Stimulated activated CD8-positive, alpha-beta memory T cell treated with anti-CD3 and anti-CD28 coated beads, Interleukin-7, amount 100 ng/mL, for 48 hours (primary cell): ENCODE measurements at regions not wholly inside any gene's neighbourhood (a gene's known extent, or its start where the extent isn't known, plus 50 kb on each side); places are given as distances from the start of the nearest gene placed in this dataset.
"Not testable (repeated sequence)": the region's sequence is repeated elsewhere in the genome, so short reads cannot be mapped to it uniquely, and the experiment has no call there.

Experiments used
- DNase-seq, 2 donors: peaks; one replicate each; pipeline ENCODE4 v3.0.0-alpha.2; 2020; ENCODE audit warnings: low read depth in 1 of 2; ENCODE audit errors: extremely low read depth in 1 of 2

- DNase-seq = no peak
These were observed 207.1 kb upstream of the CXorf66 start for GRCh38 chrX:140172401-140172800.

- DNase-seq = no peak
These were observed 202.2 kb upstream of the CXorf66 start for GRCh38 chrX:140167551-140167950.

- DNase-seq = no peak
These were observed 200.5 kb upstream of the CXorf66 start for GRCh38 chrX:140165849-140166248.

GRCh38 chrX:140164391-140164790, 199.1 kb upstream of the CXorf66 start:
- DNase-seq = no peak

- no peak for DNase-seq
These were observed 198.2 kb upstream of the CXorf66 start for GRCh38 chrX:140163371-140164159.

GRCh38 chrX:140157611-140158010, 192.3 kb upstream of the CXorf66 start:
- no peak for DNase-seq

GRCh38 chrX:140157143-140157542, 191.8 kb upstream of the CXorf66 start:
- no peak for DNase-seq

- DNase-seq = no peak
These were observed 186.0 kb upstream of the CXorf66 start for GRCh38 chrX:140151316-140151715.

- no peak for DNase-seq
These were observed 184.4 kb upstream of the CXorf66 start for GRCh38 chrX:140149761-140150160.

- DNase-seq = no peak
These were observed 176.2 kb upstream of the CXorf66 start for GRCh38 chrX:140141444-140142029.

GRCh38 chrX:140138492-140138891, 173.2 kb upstream of the CXorf66 start:
- not testable (repeated sequence) for DNase-seq

GRCh38 chrX:140138065-140138464, 172.7 kb upstream of the CXorf66 start:
- not testable (repeated sequence) for DNase-seq

- no peak for DNase-seq
These were observed 167.6 kb upstream of the CXorf66 start for GRCh38 chrX:140132937-140133336.

GRCh38 chrX:140123446-140123845, 158.1 kb upstream of the CXorf66 start:
- no peak for DNase-seq

GRCh38 chrX:140114059-140114458, 148.7 kb upstream of the CXorf66 start:
- not testable (repeated sequence) for DNase-seq

- no peak for DNase-seq
These were observed 144.8 kb upstream of the CXorf66 start for GRCh38 chrX:140110081-140110650.

GRCh38 chrX:140104760-140105159, 139.4 kb upstream of the CXorf66 start:
- no peak for DNase-seq

- no peak for DNase-seq
These were observed 133.9 kb upstream of the CXorf66 start for GRCh38 chrX:140099221-140099620.

- no peak for DNase-seq
These were observed 126.8 kb upstream of the CXorf66 start for GRCh38 chrX:140092121-140092520.

- peak in 1 of 2 donors; percentile 1 for DNase-seq
These were observed 126.0 kb upstream of the CXorf66 start for GRCh38 chrX:140091125-140091886.

- no peak for DNase-seq
These were observed 125.4 kb upstream of the CXorf66 start for GRCh38 chrX:140090800-140091124.

- no peak for DNase-seq
These were observed 123.1 kb upstream of the CXorf66 start for GRCh38 chrX:140088438-140088837.
